NCI-H524 treated with DMSO at 0.1 percent for 48 hours (cell line): ENCODE measurements at regions not wholly inside any gene's neighbourhood (a gene's known extent, or its start where the extent isn't known, plus 50 kb on each side); places are given as distances from the start of the nearest gene placed in this dataset.

Source experiments
- DNase-seq: peaks from one replicate; lab custom pipeline; 2025; lab: John Stamatoyannopoulos, UW

DNA sequence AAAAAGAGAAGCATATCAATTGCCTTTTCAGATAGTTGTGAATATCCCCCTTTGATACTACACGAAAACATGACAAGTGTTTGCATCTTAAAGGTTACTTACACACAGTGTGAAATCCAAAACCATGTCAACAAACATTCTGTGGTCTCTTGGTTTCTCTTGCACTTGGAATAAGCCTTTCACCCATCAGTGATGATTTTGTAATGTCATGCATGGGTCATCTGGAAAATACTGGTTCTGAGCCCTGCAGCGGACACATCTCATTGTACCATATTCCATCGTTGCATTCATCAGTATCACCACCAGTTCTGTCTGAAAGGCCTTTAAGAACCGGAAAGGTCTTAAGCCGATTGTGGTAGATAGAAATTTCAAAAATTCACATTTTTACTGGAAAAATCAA, 65.4 kb upstream of the SOX1 start:
- no peak for DNase-seq

DNA sequence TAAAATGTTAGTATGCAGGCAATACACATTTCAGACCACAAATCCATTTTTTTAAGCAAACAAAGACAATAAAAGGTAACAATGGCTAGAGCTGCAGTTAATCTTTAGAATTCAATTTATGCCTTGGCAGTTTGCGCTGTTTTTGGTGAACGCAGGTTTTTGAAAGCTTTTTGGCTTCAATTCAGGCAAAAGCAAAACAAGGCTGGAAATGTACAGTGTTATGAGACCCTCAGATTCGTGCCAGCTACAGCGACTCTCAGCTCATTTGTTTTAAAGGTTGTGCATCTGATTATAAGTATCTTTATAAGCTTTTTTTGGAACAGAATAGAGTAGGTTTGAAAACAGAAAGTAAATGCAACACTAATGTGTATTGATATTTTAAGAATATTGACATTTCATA, 63.6 kb upstream of the SOX1 start:
- DNase-seq = no peak

DNA sequence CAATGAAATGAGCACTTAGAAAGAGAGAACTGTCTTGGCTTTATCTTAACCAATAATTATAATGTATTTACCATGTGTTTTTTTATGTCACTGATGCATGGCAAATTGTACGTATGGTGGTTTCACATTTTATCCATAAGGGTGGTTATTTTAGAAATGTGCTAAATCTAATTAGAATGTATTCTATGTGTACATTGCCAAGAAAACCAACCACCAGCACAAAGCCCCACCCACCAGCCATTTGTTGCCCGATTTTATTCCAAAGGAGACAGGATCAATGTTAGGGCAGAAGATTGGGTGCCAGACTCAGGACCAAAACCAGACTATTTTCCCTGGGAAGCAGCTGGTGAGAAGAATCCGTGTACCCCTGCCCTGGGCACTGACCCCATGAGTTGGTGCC, 63.0 kb upstream of the SOX1 start:
- no peak for DNase-seq

DNA sequence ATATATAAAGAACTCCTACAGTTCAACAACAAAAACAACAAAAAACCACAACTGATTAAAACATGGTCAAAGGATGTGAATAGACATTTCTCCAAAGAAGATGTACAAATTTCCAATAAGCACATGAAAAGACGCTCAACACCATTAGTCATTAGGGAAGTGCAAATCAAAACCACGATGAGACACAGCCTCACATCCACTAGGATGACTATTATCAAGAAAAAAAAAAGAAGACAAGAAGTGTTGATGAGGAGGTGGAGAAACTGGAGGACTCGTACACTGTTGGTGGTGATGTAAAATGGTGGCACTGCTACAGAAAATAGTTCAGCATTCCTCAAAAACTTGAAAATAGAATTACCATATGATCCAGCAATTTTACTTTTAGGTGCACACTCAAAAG, 61.0 kb upstream of the SOX1 start:
- no peak for DNase-seq

DNA sequence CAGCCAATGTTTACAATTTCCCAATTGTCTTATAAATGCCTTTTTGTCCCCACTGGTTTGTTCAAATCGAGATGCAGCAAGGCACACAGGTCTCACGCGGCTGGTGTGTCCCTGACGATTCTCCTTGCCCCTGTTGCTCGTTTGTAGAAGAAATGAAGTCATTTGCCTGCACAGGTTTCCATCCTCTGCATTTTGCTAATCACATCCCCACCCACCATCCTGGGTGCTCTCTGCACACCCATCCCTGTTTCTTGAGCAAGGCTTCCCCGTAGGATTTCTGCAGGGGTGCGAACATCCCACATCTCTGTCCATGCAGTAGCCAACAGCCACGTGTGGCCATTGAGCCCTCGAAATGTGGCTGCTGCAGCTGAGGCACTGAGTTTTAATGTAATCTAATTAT, 59.8 kb upstream of the SOX1 start:
- DNase-seq = no peak

DNA sequence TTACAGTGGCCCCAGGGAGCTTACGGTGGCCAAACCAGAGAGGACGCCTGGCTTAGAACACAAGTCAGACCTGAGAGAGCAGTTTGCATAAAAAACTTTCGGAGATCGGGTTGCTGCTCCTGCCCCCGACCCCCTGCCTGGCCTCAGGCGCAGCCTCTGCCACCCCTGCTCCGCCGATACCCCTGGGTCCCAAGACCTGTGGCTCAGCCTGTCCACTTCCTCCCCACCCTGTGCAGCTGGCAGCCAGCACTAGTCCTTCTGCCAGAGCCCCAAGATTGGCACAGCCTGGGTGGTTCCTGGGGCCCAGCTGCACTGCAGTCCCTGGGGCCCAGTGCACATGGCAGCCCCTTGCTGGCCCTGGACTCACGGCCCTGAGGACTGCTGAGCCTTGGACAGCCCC, 56.2 kb upstream of the SOX1 start:
- DNase-seq = no peak

DNA sequence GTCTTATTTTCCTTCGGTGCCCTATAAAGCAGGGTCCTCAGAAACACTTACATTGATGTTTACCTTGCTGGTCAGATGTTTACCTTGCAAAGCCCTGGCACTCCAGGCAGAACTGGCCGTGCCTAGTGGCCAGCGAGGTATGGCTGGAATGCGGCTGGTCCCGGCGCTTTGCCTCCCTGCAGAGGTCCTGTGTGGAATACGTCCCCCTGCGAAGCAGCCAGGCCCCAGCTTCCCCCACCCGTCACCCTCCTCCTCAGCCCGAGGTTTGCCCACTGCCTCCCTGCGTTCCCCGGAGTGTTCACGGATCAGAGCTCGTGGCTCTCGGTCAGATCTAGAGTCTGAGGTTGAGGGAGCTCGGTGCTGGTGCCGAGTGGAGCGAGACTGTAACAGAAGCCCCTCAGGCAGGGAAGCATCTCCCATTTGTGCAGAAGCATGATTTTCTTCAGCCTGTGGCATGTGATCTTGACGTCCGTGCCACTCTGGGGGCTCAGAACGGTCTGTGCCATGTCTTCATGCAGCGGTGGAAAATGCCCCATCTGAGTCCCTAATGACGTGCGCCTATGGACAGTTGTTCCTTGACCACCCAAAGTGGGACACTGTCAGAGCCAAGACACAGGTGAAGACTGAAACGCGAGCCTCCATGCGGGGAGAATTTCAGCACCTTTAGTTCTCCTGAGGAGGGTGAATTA, 54.8 kb upstream of the SOX1 start:
- no peak for DNase-seq

DNA sequence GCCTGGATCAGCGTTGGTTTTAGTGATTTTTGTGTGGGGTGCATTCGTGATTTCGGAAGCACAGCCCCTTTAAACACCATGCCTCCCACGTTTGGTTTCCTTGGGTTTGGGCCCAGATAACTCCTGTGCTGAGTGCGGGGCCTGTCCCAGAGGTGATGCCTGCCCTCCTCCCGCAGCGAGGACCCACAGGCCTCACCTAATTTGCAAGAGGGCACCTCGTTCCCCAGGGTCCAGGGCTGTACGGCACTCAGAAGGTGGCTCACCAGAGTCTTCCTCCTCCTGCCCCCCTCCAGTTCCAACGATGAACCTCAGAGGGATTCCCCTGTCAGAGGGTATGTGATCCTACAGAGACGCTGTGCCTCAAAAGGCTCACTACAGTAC, 54.3 kb upstream of the SOX1 start:
- DNase-seq = no peak

DNA sequence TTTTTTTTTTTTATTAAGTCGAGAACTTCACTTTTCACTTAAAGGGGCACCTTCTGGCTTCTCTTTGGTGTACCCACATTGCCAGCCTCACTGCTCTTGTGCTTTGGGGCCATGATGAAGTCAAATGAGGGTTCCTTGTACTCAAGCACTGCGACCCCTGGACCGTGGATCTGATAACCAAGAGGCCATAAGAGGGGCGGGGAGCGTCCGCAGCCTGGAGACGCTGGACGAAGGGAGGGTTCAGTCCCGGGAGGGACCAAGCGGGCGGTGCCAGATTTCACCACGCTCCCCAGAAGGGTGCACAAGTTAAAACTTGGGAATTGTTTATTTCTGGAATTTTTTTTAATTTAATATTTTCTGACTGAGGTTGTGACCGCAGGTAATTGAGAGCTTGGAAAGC, 53.3 kb upstream of the SOX1 start:
- no peak for DNase-seq

DNA sequence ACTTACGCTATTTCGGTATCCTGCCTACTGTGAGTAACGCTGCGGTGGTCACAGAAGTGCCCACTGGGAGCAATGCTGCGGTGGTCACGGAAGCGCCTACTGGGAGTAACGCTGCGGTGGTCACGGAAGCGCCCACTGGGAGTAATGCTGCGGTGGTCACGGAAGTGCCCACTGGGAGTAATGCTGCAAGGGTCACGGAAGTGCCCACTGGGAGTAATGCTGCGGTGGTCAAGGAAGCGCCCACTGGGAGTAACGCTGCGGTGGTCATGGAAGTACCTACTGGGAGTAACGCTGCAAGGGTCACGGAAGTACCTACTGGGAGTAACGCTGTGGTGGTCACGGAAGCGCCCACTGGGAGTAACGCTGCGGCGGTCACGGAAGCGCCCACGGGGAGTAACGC, 52.1 kb upstream of the SOX1 start:
- DNase-seq = no peak
